ENCODE measurements at regions not wholly inside any gene's neighbourhood (a gene's known extent, or its start where the extent isn't known, plus 50 kb on each side); places are given as distances from the start of the nearest gene placed in this dataset.

DNA sequence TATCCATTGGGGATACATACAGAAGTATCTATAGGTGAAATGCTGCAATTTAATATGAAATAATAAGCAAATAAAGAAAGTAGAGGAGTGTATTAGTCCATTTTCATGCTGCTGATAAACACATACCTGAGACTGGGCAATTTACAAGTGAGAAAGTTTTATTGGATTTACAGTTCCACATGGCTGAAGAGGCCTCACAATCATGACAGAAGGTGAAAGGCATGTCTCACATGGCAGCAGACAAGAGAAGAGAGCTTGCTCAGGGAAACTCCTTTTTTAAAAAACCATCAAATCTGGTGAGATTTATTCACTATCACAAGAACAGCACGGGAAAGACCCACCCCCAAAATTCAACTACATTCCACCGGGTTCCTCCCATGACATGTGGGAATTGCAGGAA is 82.8 kb upstream of the TRIM24 start:
- H3K27ac ChIP-seq (ENCODE audit: low read depth, low read length) = no peak overlapping the region
- no peaks in the 10 kb centered on the region for H3K36me3 ChIP-seq (ENCODE audit: control insufficient read depth in 1 of 2, insufficient read depth in 2 of 2, low read length in 2 of 2)
- BruUV-seq (replicated peaks) = no TSS peak
- TF ChIP-seq EZH2 (IDR thresholded peaks at IDR 0.05) = no peak
- no peak for TF ChIP-seq POLR2AphosphoS5 (IDR thresholded peaks at IDR 0.05; ENCODE audit: low read depth, low read length)
- no peak for TF ChIP-seq JUND (IDR thresholded peaks at IDR 0.05)
- no peak for TF ChIP-seq SIN3A (IDR thresholded peaks at IDR 0.05; ENCODE audit: low read depth)
- TF ChIP-seq FOSL1 (IDR thresholded peaks at IDR 0.05; ENCODE audit: low read depth) = no peak
- TF ChIP-seq, protein P1, sequence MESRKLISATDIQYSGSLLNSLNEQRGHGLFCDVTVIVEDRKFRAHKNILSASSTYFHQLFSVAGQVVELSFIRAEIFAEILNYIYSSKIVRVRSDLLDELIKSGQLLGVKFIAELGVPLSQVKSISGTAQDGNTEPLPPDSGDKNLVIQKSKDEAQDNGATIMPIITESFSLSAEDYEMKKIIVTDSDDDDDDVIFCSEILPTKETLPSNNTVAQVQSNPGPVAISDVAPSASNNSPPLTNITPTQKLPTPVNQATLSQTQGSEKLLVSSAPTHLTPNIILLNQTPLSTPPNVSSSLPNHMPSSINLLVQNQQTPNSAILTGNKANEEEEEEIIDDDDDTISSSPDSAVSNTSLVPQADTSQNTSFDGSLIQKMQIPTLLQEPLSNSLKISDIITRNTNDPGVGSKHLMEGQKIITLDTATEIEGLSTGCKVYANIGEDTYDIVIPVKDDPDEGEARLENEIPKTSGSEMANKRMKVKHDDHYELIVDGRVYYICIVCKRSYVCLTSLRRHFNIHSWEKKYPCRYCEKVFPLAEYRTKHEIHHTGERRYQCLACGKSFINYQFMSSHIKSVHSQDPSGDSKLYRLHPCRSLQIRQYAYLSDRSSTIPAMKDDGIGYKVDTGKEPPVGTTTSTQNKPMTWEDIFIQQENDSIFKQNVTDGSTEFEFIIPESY (IDR thresholded peaks at IDR 0.05; ENCODE audit: extremely low read depth, insufficient replicate concordance, low read length) = no peak
- no peak for TF ChIP-seq CBX3 (IDR thresholded peaks at IDR 0.05; ENCODE audit: low read depth)
- TF ChIP-seq ZFX (IDR thresholded peaks at IDR 0.05) = no peak
- TF ChIP-seq, protein P2, sequence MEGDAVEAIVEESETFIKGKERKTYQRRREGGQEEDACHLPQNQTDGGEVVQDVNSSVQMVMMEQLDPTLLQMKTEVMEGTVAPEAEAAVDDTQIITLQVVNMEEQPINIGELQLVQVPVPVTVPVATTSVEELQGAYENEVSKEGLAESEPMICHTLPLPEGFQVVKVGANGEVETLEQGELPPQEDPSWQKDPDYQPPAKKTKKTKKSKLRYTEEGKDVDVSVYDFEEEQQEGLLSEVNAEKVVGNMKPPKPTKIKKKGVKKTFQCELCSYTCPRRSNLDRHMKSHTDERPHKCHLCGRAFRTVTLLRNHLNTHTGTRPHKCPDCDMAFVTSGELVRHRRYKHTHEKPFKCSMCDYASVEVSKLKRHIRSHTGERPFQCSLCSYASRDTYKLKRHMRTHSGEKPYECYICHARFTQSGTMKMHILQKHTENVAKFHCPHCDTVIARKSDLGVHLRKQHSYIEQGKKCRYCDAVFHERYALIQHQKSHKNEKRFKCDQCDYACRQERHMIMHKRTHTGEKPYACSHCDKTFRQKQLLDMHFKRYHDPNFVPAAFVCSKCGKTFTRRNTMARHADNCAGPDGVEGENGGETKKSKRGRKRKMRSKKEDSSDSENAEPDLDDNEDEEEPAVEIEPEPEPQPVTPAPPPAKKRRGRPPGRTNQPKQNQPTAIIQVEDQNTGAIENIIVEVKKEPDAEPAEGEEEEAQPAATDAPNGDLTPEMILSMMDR (IDR thresholded peaks at IDR 0.05 in 2 of 3, conservative IDR thresholded peaks at IDR 0.05 in 1 of 3; ENCODE audit: borderline replicate concordance in 1 of 3, insufficient read depth in 1 of 3, low read depth in 2 of 3, low read length in 2 of 3) = no peak
- TF ChIP-seq EGR1 (IDR thresholded peaks at IDR 0.05; ENCODE audit: low read depth) = no peak
- TF ChIP-seq YY1 (IDR thresholded peaks at IDR 0.05; ENCODE audit: extremely low read depth, insufficient replicate concordance, low read depth, low read length) = no peak
- no peak for TF ChIP-seq ELF1 (IDR thresholded peaks at IDR 0.05; ENCODE audit: borderline replicate concordance, low read depth)
- no peak for TF ChIP-seq TCF7L2 (IDR thresholded peaks at IDR 0.05; ENCODE audit: borderline replicate concordance, extremely low read depth, insufficient read depth, insufficient read length)
- no peak overlapping the region for H2AFZ ChIP-seq (ENCODE audit: low read depth, low read length, poor library complexity, severe bottlenecking)
- H3K4me2 ChIP-seq (ENCODE audit: low read length) = no peak overlapping the region
- POLR2A ChIA-PET = no interaction called here
- H3K27me3 ChIP-seq (ENCODE audit: insufficient read depth, low read length) = no peaks in the 10 kb centered on the region
- H3K4me1 ChIP-seq (ENCODE audit: control insufficient read depth in 1 of 2, insufficient read depth in 2 of 2, low read length in 2 of 2) = no peaks in the 10 kb centered on the region
- H3K9me2 ChIP-seq (ENCODE audit: insufficient read depth) = no peaks in the 10 kb centered on the region
- no peak overlapping the region for H3K9ac ChIP-seq (ENCODE audit: low read length)
- no peak for DNase-seq (ENCODE audit: low read depth, low spot score)
- no peaks in the 10 kb centered on the region for H3K9me3 ChIP-seq (ENCODE audit: control insufficient read depth in 1 of 2, insufficient read depth in 1 of 2, low read depth in 1 of 2, low read length in 2 of 2)
- RAD21 ChIA-PET (ENCODE audit: low non-redundant PET in 1 of 2, low total read pairs in 2 of 2, uncharacterized antibody in 2 of 2, unreplicated experiment in 2 of 2) = no interaction called here
- intact Hi-C loops (cut with micrococcal nuclease) = no loop called here
- ATAC-seq = no peak
- no peak overlapping the region for H3K4me3 ChIP-seq (replicated peaks in 1 of 2; ENCODE audit: low read depth in 1 of 2, low read length in 2 of 2)
- CTCF ChIA-PET = no interaction called here
- H4K20me1 ChIP-seq (ENCODE audit: insufficient read depth) = no peaks in the 10 kb centered on the region
- H3K79me2 ChIP-seq (ENCODE audit: insufficient read depth, low read length) = no peaks in the 10 kb centered on the region

Measured in HCT116 (cell line).